Eye (tissue), 1 donor: ENCODE measurements at regions not wholly inside any gene's neighbourhood (a gene's known extent, or its start where the extent isn't known, plus 50 kb on each side); places are given as distances from the start of the nearest gene placed in this dataset.

Experiments used
- DNase-seq: peaks from one replicate; pipeline ENCODE4 v3.0.0-alpha.2; 2015

- DNase-seq = no peak
These were observed 248.4 kb upstream of the JUN start for GRCh38 chr1:59032228-59032627.

GRCh38 chr1:59033761-59034160, 249.9 kb upstream of the JUN start:
- DNase-seq = no peak

GRCh38 chr1:59034925-59035324, 251.1 kb upstream of the JUN start:
- no peak for DNase-seq

GRCh38 chr1:59039551-59039950, 255.7 kb upstream of the JUN start:
- no peak for DNase-seq

GRCh38 chr1:59040486-59040885, 256.4 kb upstream of the FGGY start:
- no peak for DNase-seq

GRCh38 chr1:59041646-59042277, 255.1 kb upstream of the FGGY start:
- DNase-seq = no peak

GRCh38 chr1:59043796-59044195, 253.1 kb upstream of the FGGY start:
- DNase-seq = no peak

GRCh38 chr1:59044535-59045121, 252.3 kb upstream of the FGGY start:
- no peak for DNase-seq

- no peak for DNase-seq
These were observed 251.8 kb upstream of the FGGY start for GRCh38 chr1:59045137-59045536.

GRCh38 chr1:59045636-59046035, 251.3 kb upstream of the FGGY start:
- DNase-seq = no peak

- DNase-seq = no peak
These were observed 250.8 kb upstream of the FGGY start for GRCh38 chr1:59046134-59046533.

- DNase-seq = no peak
These were observed 250.2 kb upstream of the FGGY start for GRCh38 chr1:59046730-59047157.

GRCh38 chr1:59051007-59051406, 245.9 kb upstream of the FGGY start:
- DNase-seq = no peak

GRCh38 chr1:59052166-59052590, 244.7 kb upstream of the FGGY start:
- DNase-seq = no peak

GRCh38 chr1:59054172-59054571, 242.7 kb upstream of the FGGY start:
- no peak for DNase-seq

- DNase-seq = no peak
These were observed 240.8 kb upstream of the FGGY start for GRCh38 chr1:59055908-59056719.

- peak; percentile 87 for DNase-seq
These were observed 239.6 kb upstream of the FGGY start for GRCh38 chr1:59057211-59057694.

- no peak for DNase-seq
These were observed 239.1 kb upstream of the FGGY start for GRCh38 chr1:59057796-59058195.

- DNase-seq = peak; percentile 45
These were observed 238.0 kb upstream of the FGGY start for GRCh38 chr1:59058665-59059439.

- peak; percentile 81 for DNase-seq
These were observed 235.0 kb upstream of the FGGY start for GRCh38 chr1:59061876-59062275.

GRCh38 chr1:59062743-59063142, 234.2 kb upstream of the FGGY start:
- no peak for DNase-seq

GRCh38 chr1:59063501-59063900, 233.4 kb upstream of the FGGY start:
- DNase-seq = no peak

- no peak for DNase-seq
These were observed 232.3 kb upstream of the FGGY start for GRCh38 chr1:59064592-59064991.
